GM18520 (cell line): ENCODE measurements at regions not wholly inside any gene's neighbourhood (a gene's known extent, or its start where the extent isn't known, plus 50 kb on each side); places are given as distances from the start of the nearest gene placed in this dataset.
"Not testable (repeated sequence)": the region's sequence is repeated elsewhere in the genome, so short reads cannot be mapped to it uniquely, and the experiment has no call there.

ENCODE experiments used
- ATAC-seq: cut with Tn5 transposase; IDR thresholded peaks from one replicate; pipeline ENCODE4 v1.9.1; 2021; ENCODE audit not compliant: unreplicated experiment

DNA sequence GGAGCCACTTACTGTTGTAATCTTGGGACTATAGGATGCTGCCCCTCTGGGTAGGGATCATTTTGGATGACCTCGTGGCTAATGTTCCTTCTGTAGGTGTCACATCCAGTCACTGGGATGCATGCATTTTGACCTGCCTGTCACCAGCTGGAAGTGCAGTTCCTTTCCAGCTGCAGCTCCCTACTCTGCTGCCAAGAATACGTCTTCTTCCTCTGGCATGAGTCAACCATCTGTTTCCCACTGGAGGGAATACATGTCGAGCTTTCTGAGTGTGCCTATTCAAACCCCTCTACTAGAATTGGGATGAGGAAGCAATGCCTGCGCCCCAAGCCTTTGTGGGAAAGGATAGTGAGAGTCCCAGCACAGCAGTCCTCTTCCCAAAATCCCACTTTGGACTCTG, 415.5 kb upstream of the ADAMTS5 start:
- no peak for ATAC-seq

DNA sequence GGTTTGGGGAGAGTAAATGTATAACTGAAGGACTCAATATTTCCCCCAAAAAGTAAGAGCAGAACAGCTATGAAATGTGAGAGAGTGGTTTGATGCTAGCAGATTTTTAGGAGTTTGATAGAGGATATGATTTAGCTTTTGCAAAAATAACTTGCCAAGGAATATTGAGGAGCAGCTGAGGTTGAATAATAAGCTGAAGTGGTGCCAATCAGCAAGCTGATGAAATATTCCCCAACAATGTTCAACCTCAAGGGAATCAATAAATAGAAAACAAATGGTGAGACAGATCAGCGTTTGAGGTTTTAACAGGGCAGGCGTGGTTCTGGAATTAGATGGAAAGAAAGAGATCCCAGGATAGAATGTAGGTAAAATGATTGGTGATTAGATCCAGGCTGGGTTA, 413.4 kb upstream of the ADAMTS5 start:
- ATAC-seq, result no peak

DNA sequence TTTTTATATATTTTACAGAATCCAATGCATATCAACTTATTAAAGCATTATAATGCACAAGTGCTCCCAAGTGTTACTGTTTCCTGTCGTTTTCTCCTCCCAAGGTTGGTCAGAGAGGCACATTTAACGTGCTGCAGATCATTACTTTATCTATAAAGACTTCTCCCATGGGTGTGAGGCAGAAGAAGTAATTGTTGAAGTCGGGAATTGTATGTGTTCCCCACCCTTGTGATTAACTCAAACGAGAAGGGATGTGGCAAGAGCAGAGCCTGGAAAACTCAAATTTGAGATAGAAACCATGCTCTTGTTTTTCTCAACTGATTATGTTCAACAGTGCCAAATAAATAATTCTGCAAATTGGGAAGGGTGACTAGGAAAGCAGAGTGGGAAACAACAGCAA, 412.5 kb upstream of the ADAMTS5 start:
- ATAC-seq, result no peak

DNA sequence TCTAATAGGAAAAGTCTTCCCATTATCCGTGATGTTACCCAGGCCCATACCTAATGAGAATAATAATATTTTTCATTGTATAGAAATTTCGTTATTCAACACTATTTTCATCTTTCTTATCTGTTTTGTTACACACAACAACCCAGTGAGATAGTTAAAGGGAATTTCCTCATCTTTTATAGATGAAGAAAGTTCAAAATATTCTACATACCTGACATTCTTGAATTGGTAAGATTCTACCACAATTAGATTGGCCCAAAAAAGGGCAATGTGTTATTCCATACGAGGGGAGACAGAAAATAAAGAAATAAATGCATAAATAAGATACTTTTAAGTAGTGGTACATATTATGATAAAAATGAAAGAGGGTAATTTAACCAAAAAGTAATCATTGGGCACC, 405.5 kb upstream of the ADAMTS5 start:
- no peak for ATAC-seq

- no peak for ATAC-seq
Measured at GRCh38 chr21:27371975-27372331, 405.1 kb upstream of the ADAMTS5 start.

DNA sequence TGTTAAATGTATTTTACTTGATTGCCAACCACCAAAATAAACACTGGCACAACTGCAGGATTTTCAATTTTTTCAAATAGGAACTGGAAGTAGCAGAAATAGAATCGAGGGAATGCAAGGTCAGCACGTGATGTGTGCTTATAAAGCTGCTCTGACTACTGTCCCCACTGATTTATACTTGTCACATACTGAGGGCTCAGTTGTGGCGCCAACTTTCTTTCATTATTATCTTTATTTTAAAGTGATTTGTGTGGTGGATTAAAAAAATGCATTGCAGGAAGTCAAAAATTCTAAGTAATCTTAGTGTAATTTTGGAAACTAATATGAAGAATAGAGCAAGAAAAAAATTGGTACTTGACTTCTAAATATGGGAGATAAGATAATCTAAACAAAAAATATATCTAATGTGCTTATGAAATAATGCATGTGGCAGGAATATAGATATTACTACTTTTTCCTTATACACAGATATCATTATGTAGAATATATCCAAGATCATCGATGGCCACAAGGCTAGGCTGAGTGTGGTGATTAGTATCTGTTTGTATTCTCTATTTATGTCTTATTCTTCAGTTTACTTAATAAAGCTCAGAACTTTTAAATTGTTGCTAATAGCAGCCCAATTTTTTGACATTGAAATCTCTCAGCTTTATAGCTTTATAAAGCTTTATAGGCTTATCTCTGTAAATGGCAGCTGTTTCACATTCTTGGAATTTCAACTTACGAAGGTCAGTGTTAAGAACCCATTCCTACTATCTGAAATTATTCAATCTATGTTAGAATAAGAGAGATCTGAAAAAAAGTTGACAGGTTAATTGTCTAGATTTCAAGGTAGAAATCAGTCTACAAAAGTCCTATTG, 404.5 kb upstream of the ADAMTS5 start:
- no peak for ATAC-seq

GRCh38 chr21:27369978-27370571, 403.2 kb upstream of the ADAMTS5 start:
- ATAC-seq, result no peak

DNA sequence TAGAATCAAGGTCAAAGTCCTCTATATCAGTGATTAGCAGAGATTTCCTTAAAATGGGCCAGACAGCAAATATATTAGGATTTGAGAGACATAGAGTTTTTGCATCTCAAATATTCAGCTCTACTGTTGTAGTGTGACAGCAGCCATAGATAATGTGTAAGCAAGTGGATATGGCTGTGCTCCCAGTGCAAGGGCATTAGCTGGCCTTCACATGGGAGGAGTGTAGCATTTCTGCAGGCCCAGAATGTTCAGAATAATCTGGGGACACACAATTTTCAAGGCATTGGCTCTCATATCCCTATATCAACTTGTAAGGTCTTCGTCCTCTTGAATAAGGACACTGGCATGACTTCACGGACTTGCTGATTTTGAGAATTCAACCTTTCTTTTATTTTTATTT, 402.3 kb upstream of the ADAMTS5 start:
- no peak for ATAC-seq

DNA sequence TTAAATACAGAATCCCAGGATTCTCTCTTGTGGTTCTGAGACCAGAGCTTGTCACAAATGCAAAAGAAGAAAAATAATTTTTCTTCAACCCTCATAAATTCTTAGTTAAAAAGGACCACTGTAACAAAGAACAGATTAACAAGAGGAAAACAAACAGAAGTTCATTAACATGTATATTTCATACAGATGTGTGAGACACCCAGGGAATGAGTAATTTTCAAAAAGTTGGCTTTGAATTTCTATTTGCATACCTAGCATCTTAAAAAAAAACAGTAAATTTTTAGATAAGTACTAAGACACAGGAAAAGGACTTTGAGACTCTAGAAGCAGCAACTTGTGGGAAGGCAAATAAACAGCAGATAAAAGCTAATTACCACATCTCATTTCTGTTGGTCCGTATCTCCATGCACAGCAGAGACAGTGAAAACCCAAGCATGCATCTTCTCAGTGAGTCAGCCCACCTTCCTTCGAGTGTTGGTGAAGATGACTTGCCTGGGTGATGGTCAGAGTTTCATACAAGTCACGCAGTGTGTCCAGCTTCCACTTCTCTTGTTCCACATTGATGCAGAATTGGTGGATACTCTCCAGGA, 399.9 kb upstream of the ADAMTS5 start:
- no peak for ATAC-seq

DNA sequence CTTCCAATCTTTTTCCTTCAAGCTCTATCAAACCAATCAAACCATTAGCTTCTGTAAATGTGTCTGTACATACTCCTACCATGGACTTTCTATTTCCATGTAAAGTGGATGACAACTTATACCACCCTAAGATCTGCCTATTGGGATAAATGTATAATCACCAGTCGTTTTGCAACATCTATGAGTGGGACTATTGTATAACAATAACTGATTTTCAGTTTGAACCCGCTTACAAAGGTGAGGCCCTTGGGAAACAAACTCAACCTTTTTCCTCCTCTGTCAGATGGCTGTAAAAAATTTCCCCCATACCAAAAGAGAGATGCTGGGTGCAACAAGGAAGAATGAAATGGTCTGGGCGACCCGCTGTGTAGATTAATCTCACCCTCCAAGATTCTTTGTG, 399.1 kb upstream of the ADAMTS5 start:
- ATAC-seq, result no peak

GRCh38 chr21:27365394-27365793, 398.5 kb upstream of the ADAMTS5 start:
- no peak for ATAC-seq

DNA sequence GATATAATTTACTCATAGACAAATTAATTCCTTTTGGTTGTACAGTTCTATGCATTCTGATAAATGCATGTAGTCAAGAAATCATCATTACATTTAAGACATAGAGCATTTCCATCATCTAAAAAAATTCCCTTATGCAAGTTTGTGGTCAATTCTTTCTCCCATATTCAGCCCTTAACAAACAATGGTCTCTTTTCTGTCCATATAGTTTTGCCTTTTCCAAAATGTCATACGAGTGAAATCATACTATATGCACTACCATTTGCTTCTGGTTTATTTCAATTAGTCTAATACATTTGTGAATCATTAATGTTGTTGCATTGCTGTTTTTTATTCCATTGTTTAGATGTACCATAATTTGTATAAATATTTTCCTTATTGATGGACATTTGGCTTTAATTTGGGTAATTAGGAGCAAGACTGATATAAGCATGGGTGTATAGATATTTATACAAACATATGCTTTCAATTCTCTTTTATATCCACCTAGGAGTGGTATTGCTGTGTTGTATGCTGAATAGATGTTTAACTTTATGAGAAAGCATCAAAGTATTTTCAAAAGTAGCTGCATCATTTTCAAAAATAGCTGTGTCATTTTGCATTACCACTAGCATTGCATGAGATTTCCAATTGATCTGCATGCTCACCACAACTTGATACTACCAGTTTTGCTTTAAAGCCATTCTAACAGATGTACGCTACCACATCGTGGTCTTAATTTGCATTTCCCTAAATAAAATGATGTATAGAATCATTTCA, 397.0 kb upstream of the ADAMTS5 start:
- ATAC-seq, result no peak

DNA sequence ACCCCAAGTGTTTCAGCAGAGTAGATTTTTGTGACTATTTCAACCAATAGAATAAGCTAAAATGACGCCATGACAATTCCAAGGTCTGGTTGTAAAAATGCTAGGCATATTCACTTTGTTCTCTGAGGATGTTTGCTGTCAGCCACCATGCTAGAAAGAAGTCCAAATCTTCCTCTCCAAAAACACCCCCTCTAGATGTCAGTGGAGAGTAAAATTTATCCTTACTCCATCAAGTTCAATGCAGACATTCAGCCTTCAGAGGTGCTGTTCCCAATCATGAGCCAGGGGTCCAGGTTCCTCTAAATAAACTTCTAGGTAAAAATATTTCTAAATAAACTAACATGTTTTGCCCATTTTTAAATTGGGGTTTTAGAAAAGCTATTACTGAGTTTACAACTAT, 395.4 kb upstream of the ADAMTS5 start:
- no peak for ATAC-seq

DNA sequence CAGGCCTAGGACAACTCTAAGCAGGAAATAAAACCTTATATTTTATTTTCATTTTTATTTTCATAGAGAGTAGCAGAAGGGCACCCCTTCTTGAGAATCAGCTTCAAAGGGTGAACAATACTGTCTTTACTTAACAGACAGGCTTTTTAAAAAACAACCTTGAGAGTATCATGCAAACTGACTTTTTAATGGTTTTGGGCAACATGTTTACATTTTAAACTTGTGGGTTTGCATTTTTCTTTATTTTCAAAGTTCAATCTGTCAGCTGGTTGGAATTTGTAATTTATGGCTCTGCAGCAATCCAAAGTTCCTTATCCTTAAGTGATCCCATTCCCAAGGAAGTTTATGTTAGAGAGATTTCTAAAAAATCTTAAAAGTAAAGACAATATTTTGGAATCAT, 392.3 kb upstream of the ADAMTS5 start:
- no peak for ATAC-seq

DNA sequence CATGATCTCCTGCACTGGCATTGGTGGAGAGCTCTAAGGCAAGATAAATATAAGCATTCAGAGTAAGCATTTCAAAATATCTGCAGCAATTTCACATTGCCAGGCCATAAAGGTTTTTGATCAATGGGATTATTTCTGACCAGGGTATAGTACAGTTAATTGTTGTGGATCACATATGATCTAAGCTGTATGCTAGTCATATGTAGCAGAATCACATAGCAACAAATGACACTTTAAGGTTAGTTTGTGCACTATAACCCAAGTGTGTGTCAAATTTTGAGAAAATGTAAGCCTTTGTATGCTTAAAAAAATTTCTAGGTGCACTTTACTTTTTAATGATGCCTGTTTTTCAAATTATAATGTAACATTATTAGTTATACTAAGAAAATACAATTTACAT, 386.0 kb upstream of the ADAMTS5 start:
- ATAC-seq, result no peak

GRCh38 chr21:27346041-27346448, 379.2 kb upstream of the ADAMTS5 start:
- ATAC-seq, result no peak

- ATAC-seq, result no peak
Measured at GRCh38 chr21:27339902-27340301, 373.0 kb upstream of the ADAMTS5 start.

DNA sequence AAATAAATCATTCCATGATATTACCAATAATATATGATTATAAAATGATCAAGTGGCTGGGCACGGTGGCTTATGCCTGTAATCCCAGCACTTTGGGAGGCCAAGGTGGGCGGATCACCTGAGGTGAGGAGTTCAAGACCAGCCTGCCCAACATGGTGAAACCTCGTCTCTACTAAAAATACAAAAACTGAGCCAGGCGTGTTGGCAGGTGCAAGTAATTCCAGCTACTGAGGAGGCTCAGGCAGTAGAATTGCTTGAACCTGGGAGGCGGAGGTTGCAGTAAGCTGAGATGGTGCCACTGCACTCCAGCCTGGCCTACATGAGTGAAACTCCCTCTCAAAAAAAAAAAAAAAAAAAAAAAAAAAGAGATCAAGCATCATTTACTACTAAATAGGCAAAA, 371.1 kb upstream of the ADAMTS5 start:
- ATAC-seq, result not testable (repeated sequence)

GRCh38 chr21:27333096-27333495, 366.2 kb upstream of the ADAMTS5 start:
- ATAC-seq, result no peak

GRCh38 chr21:27329255-27329851, 362.5 kb upstream of the ADAMTS5 start:
- ATAC-seq, result no peak

DNA sequence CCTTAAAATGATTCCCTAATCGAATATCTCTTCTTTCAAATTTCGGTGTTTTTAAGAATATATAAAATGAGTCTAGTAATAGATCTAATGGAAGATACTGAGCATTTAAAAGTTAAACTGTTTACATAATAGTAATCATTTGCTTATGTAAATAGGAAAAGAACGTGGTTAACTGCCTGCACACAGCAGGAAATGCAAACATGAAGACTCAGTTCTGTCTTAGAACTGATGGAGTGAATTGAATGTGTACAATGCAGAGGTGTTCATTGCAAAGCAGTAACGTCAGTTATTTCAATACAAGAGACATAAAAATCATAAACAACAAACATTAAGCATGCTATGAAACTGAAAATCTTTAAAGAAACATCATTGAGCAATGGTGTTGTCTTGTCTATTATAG, 359.4 kb upstream of the ADAMTS5 start:
- no peak for ATAC-seq
